COR-L47 (cell line): ENCODE measurements at regions not wholly inside any gene's neighbourhood (a gene's known extent, or its start where the extent isn't known, plus 50 kb on each side); places are given as distances from the start of the nearest gene placed in this dataset.

Experiments
- DNase-seq: peaks from one replicate; lab custom pipeline; 2025; lab: John Stamatoyannopoulos, UW

DNA sequence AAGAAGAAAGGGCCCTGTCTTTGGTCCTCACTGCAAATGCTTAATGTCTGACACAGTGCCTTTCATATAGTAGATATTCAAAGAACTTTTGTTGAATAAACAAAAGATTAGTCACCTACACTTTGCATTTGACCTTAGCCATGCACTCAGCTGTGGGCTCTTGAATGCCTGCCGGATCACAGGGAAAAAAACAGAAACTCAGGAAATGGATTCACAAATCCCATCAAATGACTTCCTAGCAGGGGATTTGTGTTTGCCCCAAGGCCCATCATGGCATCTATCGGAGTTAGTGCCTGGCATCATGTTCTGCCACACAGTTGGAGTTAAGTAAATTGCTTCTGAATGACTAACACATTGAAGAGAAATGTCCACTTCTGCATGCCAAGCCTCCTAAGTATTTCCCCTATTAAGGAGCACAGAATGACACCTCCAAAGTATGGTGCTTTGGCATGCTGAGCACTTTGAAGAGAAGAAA is 72.3 kb upstream of the DST start:
- no peak for DNase-seq

DNA sequence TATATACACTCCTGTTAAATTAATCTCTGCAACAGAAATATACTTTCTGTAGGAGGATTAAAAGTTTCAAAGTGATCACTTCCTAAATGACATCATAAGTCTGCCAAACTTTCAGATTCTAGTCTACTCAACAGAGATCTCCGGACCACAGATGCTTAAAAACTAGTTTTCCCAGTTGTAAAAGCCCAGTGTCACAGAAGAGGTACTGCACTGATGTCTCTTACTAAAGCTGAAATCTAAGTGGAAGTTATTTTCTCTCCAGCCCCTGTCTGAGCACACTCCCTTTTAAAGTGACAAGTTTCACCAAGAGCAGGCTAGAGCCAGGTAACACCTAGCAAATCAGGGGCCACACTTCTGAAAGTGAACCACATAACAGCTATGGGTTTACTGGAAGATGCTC is 71.6 kb upstream of the DST start:
- no peak for DNase-seq

DNA sequence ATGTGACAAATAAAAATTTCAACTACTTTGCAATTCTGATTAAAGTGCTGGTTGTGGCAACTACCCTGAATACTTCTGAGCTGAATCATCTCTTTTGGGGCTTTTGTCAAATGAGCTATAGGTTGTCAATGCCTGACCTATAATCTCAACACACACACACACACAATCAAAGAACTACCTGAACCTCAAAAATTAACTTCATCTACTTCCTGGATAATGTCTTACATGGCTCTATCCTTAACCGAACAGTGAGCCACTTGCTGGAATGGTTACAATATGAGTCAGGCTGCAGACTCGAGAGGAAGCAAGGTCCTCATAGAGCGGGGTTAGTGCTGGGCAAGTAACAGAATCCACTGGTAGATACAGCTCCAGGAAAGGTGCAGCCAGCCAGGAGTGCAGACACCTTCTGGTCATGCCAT is 70.6 kb upstream of the DST start:
- no peak for DNase-seq

DNA sequence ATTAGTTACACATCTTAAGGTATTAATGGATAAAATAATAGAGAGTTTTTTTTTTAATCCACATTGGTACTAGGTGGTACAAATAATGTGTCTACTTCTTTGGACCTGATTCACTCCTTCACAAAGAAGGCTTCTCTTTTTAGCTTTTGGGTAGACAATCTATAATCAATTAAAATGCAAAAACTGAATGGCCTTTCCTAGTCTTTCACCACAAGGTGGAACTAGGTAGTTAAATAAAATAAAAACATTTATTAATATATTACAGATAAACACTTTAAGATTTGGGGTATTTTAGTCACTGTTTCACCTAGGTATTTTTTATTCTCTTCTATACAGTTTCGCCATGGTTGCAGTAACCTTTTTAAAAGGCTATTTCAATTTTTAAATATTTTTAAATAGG is 68.3 kb upstream of the DST start:
- DNase-seq, result no peak

DNA sequence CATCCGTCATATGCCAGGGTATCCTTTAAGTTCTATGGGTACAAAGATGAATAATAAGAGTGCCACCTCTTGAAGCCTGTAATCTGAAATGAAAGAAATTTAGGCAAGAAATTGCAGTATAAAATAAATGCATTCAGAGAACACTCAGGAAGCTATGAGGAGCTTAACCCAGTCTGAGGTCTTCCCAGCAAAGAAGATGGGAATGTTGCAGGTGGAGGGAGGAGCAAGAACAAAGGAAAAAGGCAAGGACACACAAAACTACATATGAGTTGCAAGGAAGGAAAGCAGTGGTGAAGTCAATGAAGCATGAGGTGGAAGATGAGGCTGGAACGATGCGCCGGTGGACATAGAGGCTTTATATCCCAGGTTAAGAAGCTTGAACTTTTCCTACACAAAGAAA is 67.0 kb upstream of the DST start:
- no peak for DNase-seq

DNA sequence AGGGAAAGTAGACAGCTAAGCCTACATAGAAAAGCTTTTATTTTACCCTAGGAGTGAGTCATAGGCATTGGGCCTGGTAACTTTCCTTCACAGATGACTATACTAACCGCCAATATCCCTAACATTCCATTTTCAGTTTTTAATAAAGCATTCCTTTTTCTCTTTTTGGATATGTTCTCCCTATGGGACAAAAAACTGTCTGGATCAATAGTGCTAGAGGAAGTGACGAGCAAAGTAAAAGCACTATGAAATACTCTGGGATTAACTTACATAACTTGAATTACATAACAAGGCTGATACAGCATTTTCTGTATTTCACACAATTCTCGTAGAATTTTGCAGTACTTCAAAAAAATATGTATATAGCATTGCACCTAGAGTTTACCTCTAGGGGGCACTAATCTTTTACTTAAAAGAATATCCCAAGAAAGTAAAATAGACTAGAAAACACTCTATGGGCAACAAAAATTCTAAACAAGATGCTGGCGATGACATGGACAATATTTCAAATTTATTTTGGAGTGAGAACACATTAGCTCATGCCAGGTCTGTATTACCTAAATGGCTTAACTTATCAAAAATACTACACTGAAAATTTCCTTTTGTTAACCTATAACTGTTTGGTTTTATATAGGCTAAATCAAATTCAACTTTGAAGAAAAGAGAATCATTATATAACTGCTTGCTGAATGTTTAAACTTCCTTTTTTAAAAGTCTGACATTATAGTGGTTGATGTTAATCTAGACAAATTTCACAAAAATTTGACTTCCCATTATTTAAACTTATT is 66.3 kb upstream of the DST start:
- peak; percentile 74 for DNase-seq

DNA sequence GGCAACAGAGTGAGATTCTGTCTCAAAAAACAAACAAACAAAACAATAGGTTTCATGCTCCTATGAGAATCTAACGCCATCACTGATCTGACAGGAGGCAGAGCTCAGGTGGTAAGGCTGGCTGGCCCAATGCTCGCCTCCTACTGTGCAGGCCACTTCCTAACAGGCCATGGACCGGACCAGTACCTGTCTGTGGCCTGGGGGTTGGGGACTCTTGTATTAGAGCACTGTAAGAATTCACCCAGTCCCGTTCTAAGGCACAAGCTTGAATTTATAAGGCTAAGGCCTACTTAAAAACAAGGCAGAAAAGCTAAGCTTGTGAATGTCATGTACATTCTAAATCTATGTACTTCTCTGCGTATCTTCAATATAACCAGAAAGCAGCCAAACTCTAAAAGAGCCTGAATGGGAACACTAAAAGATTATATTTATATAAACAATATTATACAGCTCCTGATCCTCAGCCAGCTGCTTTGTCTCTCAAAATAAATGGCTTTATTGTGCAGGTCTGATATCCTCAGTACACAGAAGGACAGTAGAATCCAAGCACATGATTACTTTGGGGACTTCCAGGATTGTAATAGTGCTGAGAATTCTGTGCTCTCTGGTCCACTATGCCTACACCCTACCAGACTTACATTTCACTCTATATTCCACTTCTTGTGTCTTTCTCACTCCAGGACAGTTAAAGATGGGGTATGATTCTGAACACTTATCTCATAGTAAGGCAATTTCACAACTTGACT is 64.5 kb upstream of the DST start:
- DNase-seq, result no peak

DNA sequence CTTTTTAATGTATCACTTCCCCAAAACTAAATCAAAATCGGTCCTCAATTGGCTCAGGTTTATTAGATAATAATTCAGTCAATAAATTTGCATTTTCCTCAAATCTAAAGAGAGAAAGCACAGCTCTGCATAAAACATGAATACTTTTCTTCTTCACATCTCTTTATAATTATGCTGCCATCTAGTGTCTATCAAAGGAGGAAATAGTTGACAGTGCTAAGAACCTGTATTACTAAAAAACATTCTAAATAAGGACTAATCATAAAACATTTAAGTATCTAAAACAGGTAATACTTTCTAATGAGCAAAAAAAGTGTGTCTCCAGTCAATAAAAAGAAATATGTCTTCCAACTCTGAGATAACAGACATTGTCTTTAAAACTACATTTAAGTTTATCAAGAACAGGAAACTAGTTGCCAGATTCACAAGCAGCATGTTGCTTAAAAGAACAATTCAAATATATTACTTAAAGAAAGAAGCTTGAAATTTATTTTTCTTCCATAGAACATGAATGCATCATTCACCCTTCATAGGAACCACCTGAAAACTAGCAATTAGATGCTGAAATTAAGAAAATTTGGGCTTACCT is 56.5 kb upstream of the DST start:
- peak; percentile 11 for DNase-seq

DNA sequence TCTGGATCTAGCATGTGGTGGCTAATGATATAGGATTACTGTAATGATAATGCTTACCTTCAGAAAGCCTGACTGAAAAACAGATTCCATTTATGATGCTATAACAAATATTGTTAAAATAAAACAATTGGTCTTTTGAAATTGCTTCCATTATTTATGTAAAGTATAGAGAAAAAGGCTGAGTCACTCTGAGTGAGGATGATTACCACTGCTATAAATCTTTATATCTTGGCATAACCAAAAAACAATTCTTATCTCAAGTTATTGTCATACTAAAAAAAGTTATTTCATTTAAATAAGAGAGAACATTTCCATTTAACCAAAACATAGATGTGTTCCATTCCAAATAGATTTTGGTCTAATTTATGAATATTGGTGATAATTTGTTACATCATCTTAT is 53.0 kb upstream of the DST start:
- no peak for DNase-seq

DNA sequence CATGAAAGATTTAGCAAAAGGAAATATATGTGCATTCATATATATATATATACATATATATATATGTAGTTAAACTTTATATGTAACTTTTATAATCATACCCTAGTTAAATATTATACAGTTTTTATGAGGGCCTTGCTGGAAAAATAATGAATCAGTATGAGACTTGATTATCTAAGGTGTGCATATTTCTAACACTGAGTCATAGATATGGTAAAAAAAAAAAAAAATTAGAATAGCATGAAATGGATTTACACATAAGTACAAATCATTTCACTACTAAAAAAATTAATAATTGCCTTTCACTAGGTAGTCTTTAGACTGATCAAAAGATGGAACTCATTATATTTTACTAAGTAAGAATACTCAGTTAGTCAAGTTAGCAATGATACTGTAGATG is 51.3 kb upstream of the DST start:
- no peak for DNase-seq

DNA sequence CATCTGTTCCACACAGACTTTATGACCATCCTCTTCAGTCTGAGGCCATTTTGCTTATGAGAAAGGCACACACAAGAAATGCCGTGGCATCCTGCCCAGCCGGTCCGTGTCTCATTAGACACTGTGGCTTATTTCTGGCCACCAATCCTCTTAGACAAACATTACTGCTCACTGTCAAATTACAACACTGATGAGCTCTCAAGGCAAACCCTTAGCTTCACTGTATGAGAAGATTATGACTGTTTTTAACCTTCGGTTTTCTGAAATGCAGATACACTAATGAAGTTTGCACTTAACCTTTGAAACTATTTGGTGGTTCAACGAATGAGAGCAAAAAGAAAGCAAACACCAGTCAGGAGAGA is 50.5 kb upstream of the DST start:
- peak; percentile 57 for DNase-seq

DNA sequence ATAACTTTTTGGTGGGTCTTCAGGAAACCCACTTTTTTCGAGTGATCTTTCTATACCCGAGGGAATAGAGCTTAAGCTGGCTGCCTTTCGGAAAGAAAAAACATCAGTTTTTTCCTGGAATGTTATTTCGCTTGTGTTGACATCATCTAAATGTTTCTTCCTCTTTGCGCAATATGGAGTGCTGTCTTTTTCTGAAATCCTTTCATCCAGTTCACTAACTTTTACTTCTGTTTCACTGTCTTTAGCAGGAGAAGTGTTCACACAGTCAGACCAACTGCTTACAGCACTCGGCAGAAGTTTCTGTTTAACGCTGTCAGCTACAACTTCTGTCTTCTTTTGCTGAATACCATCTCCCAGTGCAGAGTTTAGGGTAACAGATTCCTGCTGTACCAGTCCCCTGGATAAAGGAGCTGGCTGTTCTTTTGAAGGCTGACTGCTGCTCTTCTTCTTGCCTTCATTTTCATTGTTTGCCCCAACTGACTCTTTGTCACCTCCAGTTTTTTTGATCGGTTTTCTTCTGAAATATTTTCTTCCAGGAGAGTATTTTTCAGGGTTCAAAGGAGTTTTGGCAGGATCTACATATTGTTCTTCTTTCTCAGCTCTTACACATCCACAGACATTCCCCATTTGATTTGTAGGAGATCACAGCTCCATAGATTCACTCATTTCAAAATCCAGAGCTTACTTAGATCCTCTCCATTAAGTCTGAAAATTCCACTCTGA is 50.0 kb upstream of the DST start:
- DNase-seq, result no peak
